NCI-H2196 treated with DMSO at 0.1 percent for 48 hours (cell line): ENCODE measurements at regions not wholly inside any gene's neighbourhood (a gene's known extent, or its start where the extent isn't known, plus 50 kb on each side); places are given as distances from the start of the nearest gene placed in this dataset.

Source experiments
- DNase-seq: peaks from one replicate; lab custom pipeline; 2025; ENCODE audit not compliant: unreplicated experiment; lab: John Stamatoyannopoulos, UW

GRCh38 chr19:32255536-32256295 is 89.7 kb upstream of the ZNF507 start:
- no peak for DNase-seq

GRCh38 chr19:32256341-32256975 is 89.0 kb upstream of the ZNF507 start:
- DNase-seq = no peak

- no peak for DNase-seq
Measured at GRCh38 chr19:32257326-32258073, 87.9 kb upstream of the ZNF507 start.

- DNase-seq = no peak
Measured at GRCh38 chr19:32258167-32258566, 87.2 kb upstream of the ZNF507 start.

- DNase-seq = no peak
Measured at GRCh38 chr19:32264568-32264967, 80.8 kb upstream of the ZNF507 start.

- DNase-seq = no peak
Measured at GRCh38 chr19:32265995-32266394, 79.4 kb upstream of the ZNF507 start.

- no peak for DNase-seq
Measured at GRCh38 chr19:32266460-32266859, 79.0 kb upstream of the ZNF507 start.

- no peak for DNase-seq
Measured at GRCh38 chr19:32268381-32268780, 77.0 kb upstream of the ZNF507 start.

- no peak for DNase-seq
Measured at GRCh38 chr19:32269831-32270230, 75.6 kb upstream of the ZNF507 start.

- DNase-seq = no peak
Measured at GRCh38 chr19:32273483-32273882, 71.9 kb upstream of the ZNF507 start.

- DNase-seq = no peak
Measured at GRCh38 chr19:32287086-32287485, 58.3 kb upstream of the ZNF507 start.

- no peak for DNase-seq
Measured at GRCh38 chr19:32287811-32288227, 57.6 kb upstream of the ZNF507 start.

- DNase-seq = no peak
Measured at GRCh38 chr19:32289566-32290210, 55.7 kb upstream of the ZNF507 start.

- no peak for DNase-seq
Measured at GRCh38 chr19:32291876-32292275, 53.5 kb upstream of the ZNF507 start.

- no peak for DNase-seq
Measured at GRCh38 chr19:32294871-32295438, 50.5 kb upstream of the ZNF507 start.
